ENCODE measurements at regions not wholly inside any gene's neighbourhood (a gene's known extent, or its start where the extent isn't known, plus 50 kb on each side); places are given as distances from the start of the nearest gene placed in this dataset.
A peak's percentile ranks its signal among the peaks of the same experiment; 100 is the strongest.
"Not testable (repeated sequence)": the region's sequence is repeated elsewhere in the genome, so short reads cannot be mapped to it uniquely, and the experiment has no call there.

GRCh38 chr2:106282462-106283170, 88.5 kb upstream of the UXS1 start:
- no peak overlapping the region for H2BK15ac ChIP-seq (ENCODE audit: low read length)
- no peak overlapping the region for H2BK12ac ChIP-seq (ENCODE audit: low read length)
- no peak overlapping the region for H4K8ac ChIP-seq (ENCODE audit: low read depth, low read length)
- H2AK5ac ChIP-seq (ENCODE audit: low read depth, low read length), result no peak overlapping the region
- H3K14ac ChIP-seq (ENCODE audit: low read length), result no peak overlapping the region
- peaks cover 0 to 5% of the 10 kb centered on the region in 2 donors for H3K9me3 ChIP-seq (replicated peaks in 1 of 2; ENCODE audit: control insufficient read depth in 2 of 2, insufficient read depth in 1 of 2, low read depth in 1 of 2, low read length in 2 of 2)
- no peak overlapping the region for H3K18ac ChIP-seq (ENCODE audit: low read length)
- peaks cover 2 to 53% of the 10 kb centered on the region in 2 donors for H3K4me1 ChIP-seq (ENCODE audit: control insufficient read depth in 2 of 2, insufficient read depth in 1 of 2, low read depth in 1 of 2, low read length in 2 of 2)
- no peak overlapping the region for H3K23ac ChIP-seq (ENCODE audit: low read depth, low read length, poor library complexity)
- H3K4me2 ChIP-seq (ENCODE audit: insufficient read depth, low read length, poor library complexity, severe bottlenecking), result no peak overlapping the region
- H3K27me3 ChIP-seq (ENCODE audit: control insufficient read depth in 3 of 3, insufficient read depth in 3 of 3, low read depth in 1 of 3, low read length in 3 of 3), result no peaks in the 10 kb centered on the region
- H3K4me3 ChIP-seq (ENCODE audit: low read length in 2 of 2), result no peak overlapping the region
- no peak overlapping the region for H3K9ac ChIP-seq (ENCODE audit: low read depth, low read length, poor library complexity)
- no peak overlapping the region for H3K27ac ChIP-seq (replicated peaks; ENCODE audit: low read length)
- H2BK120ac ChIP-seq (ENCODE audit: low read depth, low read length), result no peak overlapping the region
- no peaks in the 10 kb centered on the region for H3K36me3 ChIP-seq (replicated peaks in 1 of 2; ENCODE audit: control insufficient read depth in 2 of 2, insufficient read depth in 2 of 2, low read length in 2 of 2)
- no peak overlapping the region for H2BK5ac ChIP-seq (ENCODE audit: low read length)
- no peak overlapping the region for H3K4ac ChIP-seq (ENCODE audit: low read length)
- no peak overlapping the region for H4K91ac ChIP-seq (ENCODE audit: low read depth, low read length, poor library complexity)
- WGBS, 2 donors (ENCODE audit: extremely low coverage in 2 of 2, insufficient read length in 2 of 2, insufficient replicate concordance in 1 of 2), result no CpG with 5 or more reads among the region's 12 CpGs
- H2AFZ ChIP-seq (ENCODE audit: low read length), result peak overlapping the region; percentile 30
- no peak for DNase-seq (ENCODE audit: low spot score)
- no peaks in the 10 kb centered on the region for H3K79me1 ChIP-seq (ENCODE audit: low read depth, low read length)

GRCh38 chr2:106281907-106282430, 87.9 kb upstream of the UXS1 start:
- H4K91ac ChIP-seq (ENCODE audit: low read depth, low read length, poor library complexity); H2BK15ac ChIP-seq (ENCODE audit: low read length); H2AK5ac ChIP-seq (ENCODE audit: low read depth, low read length); H3K4ac ChIP-seq (ENCODE audit: low read length); H3K23ac ChIP-seq (ENCODE audit: low read depth, low read length, poor library complexity); H3K9me3 ChIP-seq (replicated peaks in 1 of 2; ENCODE audit: control insufficient read depth in 2 of 2, insufficient read depth in 1 of 2, low read depth in 1 of 2, low read length in 2 of 2); H3K79me1 ChIP-seq (ENCODE audit: low read depth, low read length); H3K14ac ChIP-seq (ENCODE audit: low read length); H3K4me2 ChIP-seq (ENCODE audit: insufficient read depth, low read length, poor library complexity, severe bottlenecking); H3K18ac ChIP-seq (ENCODE audit: low read length); H3K9ac ChIP-seq (ENCODE audit: low read depth, low read length, poor library complexity); H4K8ac ChIP-seq (ENCODE audit: low read depth, low read length); H2BK12ac ChIP-seq (ENCODE audit: low read length); H3K36me3 ChIP-seq (replicated peaks in 1 of 2; ENCODE audit: control insufficient read depth in 2 of 2, insufficient read depth in 2 of 2, low read length in 2 of 2); H3K4me3 ChIP-seq (ENCODE audit: low read length in 2 of 2); DNase-seq (ENCODE audit: low spot score); H3K27me3 ChIP-seq (ENCODE audit: control insufficient read depth in 3 of 3, insufficient read depth in 3 of 3, low read depth in 1 of 3, low read length in 3 of 3); H2BK120ac ChIP-seq (ENCODE audit: low read depth, low read length); H3K27ac ChIP-seq (replicated peaks; ENCODE audit: low read length); H2BK5ac ChIP-seq (ENCODE audit: low read length): not testable (repeated sequence)
- WGBS, 2 donors (ENCODE audit: extremely low coverage in 2 of 2, insufficient read length in 2 of 2, insufficient replicate concordance in 1 of 2), result no CpG with 5 or more reads among the region's 11 CpGs
- Histone ChIP-seq H3K4me1 (ENCODE audit: control insufficient read depth in 2 of 2, insufficient read depth in 1 of 2, low read depth in 1 of 2, low read length in 2 of 2) (peaks cover 2 to 53% of the 10 kb centered on the region in 2 donors), H2AFZ (ENCODE audit: low read length) (peak overlapping the region; percentile 61)

GRCh38 chr2:106280722-106281446, 86.8 kb upstream of the UXS1 start:
- no peak overlapping the region for H2AK5ac ChIP-seq (ENCODE audit: low read depth, low read length)
- no peak overlapping the region for H3K18ac ChIP-seq (ENCODE audit: low read length)
- H3K4me3 ChIP-seq (ENCODE audit: low read length in 2 of 2), result no peak overlapping the region
- H3K9ac ChIP-seq (ENCODE audit: low read depth, low read length, poor library complexity), result no peak overlapping the region
- WGBS, 2 donors (ENCODE audit: extremely low coverage in 2 of 2, insufficient read length in 2 of 2, insufficient replicate concordance in 1 of 2), result no CpG with 5 or more reads among the region's 10 CpGs
- no peak overlapping the region for H2AFZ ChIP-seq (ENCODE audit: low read length)
- no peaks in the 10 kb centered on the region for H3K9me3 ChIP-seq (replicated peaks in 1 of 2; ENCODE audit: control insufficient read depth in 2 of 2, insufficient read depth in 1 of 2, low read depth in 1 of 2, low read length in 2 of 2)
- no peak overlapping the region for H2BK12ac ChIP-seq (ENCODE audit: low read length)
- H4K91ac ChIP-seq (ENCODE audit: low read depth, low read length, poor library complexity), result no peak overlapping the region
- no peaks in the 10 kb centered on the region for H3K27me3 ChIP-seq (ENCODE audit: control insufficient read depth in 3 of 3, insufficient read depth in 3 of 3, low read depth in 1 of 3, low read length in 3 of 3)
- no peak overlapping the region for H3K4ac ChIP-seq (ENCODE audit: low read length)
- H4K8ac ChIP-seq (ENCODE audit: low read depth, low read length), result no peak overlapping the region
- no peak overlapping the region for H2BK120ac ChIP-seq (ENCODE audit: low read depth, low read length)
- H3K36me3 ChIP-seq (replicated peaks in 1 of 2; ENCODE audit: control insufficient read depth in 2 of 2, insufficient read depth in 2 of 2, low read length in 2 of 2), result no peaks in the 10 kb centered on the region
- no peak overlapping the region for H3K23ac ChIP-seq (ENCODE audit: low read depth, low read length, poor library complexity)
- no peak overlapping the region for H3K4me2 ChIP-seq (ENCODE audit: insufficient read depth, low read length, poor library complexity, severe bottlenecking)
- no peak overlapping the region for H3K27ac ChIP-seq (replicated peaks; ENCODE audit: low read length)
- no peak overlapping the region for H2BK5ac ChIP-seq (ENCODE audit: low read length)
- peak overlapping the region; percentile 82 for H3K14ac ChIP-seq (ENCODE audit: low read length)
- no peak overlapping the region for H2BK15ac ChIP-seq (ENCODE audit: low read length)
- H3K79me1 ChIP-seq (ENCODE audit: low read depth, low read length), result no peaks in the 10 kb centered on the region
- peaks cover 2 to 53% of the 10 kb centered on the region in 2 donors for H3K4me1 ChIP-seq (ENCODE audit: control insufficient read depth in 2 of 2, insufficient read depth in 1 of 2, low read depth in 1 of 2, low read length in 2 of 2)
- DNase-seq (ENCODE audit: low spot score), result no peak

- WGBS, 2 donors (ENCODE audit: extremely low coverage in 2 of 2, insufficient read length in 2 of 2, insufficient replicate concordance in 1 of 2), result no CpG with 5 or more reads among the region's 3 CpGs
Observed at GRCh38 chr2:106280224-106280623, 86.1 kb upstream of the UXS1 start.

More at GRCh38 chr2:106280224-106280623, 86.1 kb upstream of the UXS1 start:
- Histone ChIP-seq H2BK120ac (ENCODE audit: low read depth, low read length) (no peak overlapping the region), H3K36me3 (replicated peaks in 1 of 2; ENCODE audit: control insufficient read depth in 2 of 2, insufficient read depth in 2 of 2, low read length in 2 of 2) (no peaks in the 10 kb centered on the region), H2AFZ (ENCODE audit: low read length) (peak overlapping the region; percentile 19), H3K27me3 (ENCODE audit: control insufficient read depth in 3 of 3, insufficient read depth in 3 of 3, low read depth in 1 of 3, low read length in 3 of 3) (no peaks in the 10 kb centered on the region), H3K18ac (ENCODE audit: low read length) (no peak overlapping the region), H2BK5ac (ENCODE audit: low read length) (no peak overlapping the region), H3K23ac (ENCODE audit: low read depth, low read length, poor library complexity) (no peak overlapping the region), H3K27ac (replicated peaks; ENCODE audit: low read length) (no peak overlapping the region), H2BK12ac (ENCODE audit: low read length) (no peak overlapping the region), H3K14ac (ENCODE audit: low read length) (no peak overlapping the region), H3K4me3 (ENCODE audit: low read length in 2 of 2) (no peak overlapping the region), H3K9ac (ENCODE audit: low read depth, low read length, poor library complexity) (no peak overlapping the region), H2AK5ac (ENCODE audit: low read depth, low read length) (no peak overlapping the region), H4K91ac (ENCODE audit: low read depth, low read length, poor library complexity) (no peak overlapping the region), H2BK15ac (ENCODE audit: low read length) (no peak overlapping the region), H3K79me1 (ENCODE audit: low read depth, low read length) (no peaks in the 10 kb centered on the region), H4K8ac (ENCODE audit: low read depth, low read length) (no peak overlapping the region), H3K4me1 (ENCODE audit: control insufficient read depth in 2 of 2, insufficient read depth in 1 of 2, low read depth in 1 of 2, low read length in 2 of 2) (peaks cover 2 to 49% of the 10 kb centered on the region in 2 donors), H3K4ac (ENCODE audit: low read length) (no peak overlapping the region), H3K9me3 (replicated peaks in 1 of 2; ENCODE audit: control insufficient read depth in 2 of 2, insufficient read depth in 1 of 2, low read depth in 1 of 2, low read length in 2 of 2) (no peaks in the 10 kb centered on the region), H3K4me2 (ENCODE audit: insufficient read depth, low read length, poor library complexity, severe bottlenecking) (no peak overlapping the region)
- DNase-seq (ENCODE audit: low spot score), result no peak
